ENCODE measurements at regions not wholly inside any gene's neighbourhood (a gene's known extent, or its start where the extent isn't known, plus 50 kb on each side); places are given as distances from the start of the nearest gene placed in this dataset.

DNA sequence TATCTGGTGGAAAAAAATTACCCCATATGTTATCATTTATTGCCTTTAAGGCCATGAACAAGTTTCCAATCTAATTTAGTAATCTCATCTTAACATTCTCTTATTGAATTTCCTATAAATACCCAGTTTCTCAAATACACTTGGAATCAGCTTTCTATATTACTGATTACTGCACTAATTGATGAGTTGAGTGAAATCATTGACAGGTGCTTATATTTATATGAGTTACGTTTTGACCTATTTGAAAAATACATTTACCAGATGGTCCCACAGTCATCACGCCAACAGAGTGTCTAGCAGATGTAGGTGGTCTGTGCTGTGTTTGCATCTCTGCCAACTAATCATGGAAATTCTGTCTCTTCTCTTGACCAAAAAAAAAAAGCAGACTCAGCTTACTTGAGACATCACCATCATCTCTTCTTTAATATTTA, 307.3 kb upstream of the NREP start:
- H4K20me1 ChIP-seq (ENCODE audit: insufficient read depth, low read length), result no peaks in the 10 kb centered on the region
- no peak for ATAC-seq (ENCODE audit: low read depth)
- in situ Hi-C loops (cut with MboI; ENCODE audit: low sequenced_read_pairs), result no loop called here

More for the DNA sequence above, 307.3 kb upstream of the NREP start:
- ChIA-PET CTCF (interaction anchor here (1.5 kb wide), 1 partner anchor 513 kb away, joined by 3 read pairs; no protein-coding TSS in a partner anchor), POLR2A (ENCODE audit: unreplicated experiment) (no interaction called here)
- no peak overlapping the region for H2BK120ac ChIP-seq (ENCODE audit: low read depth, low read length)
- BruUV-seq (replicated peaks), result no TSS peak
- no peak overlapping the region for H3K18ac ChIP-seq (ENCODE audit: low read depth, low read length)
- intact Hi-C loops (cut with micrococcal nuclease), result loop anchor here (5.0 kb wide), 1 partner anchor 37 kb away; no protein-coding TSS in a partner anchor
- no peak overlapping the region for H3K23ac ChIP-seq (ENCODE audit: low read depth, low read length)
- no peak for TF ChIP-seq CTCF (conservative IDR thresholded peaks at IDR 0.05; ENCODE audit: low read depth, low read length)
- TF ChIP-seq RFX5 (IDR thresholded peaks at IDR 0.05; ENCODE audit: low read depth, low read length), result no peak
- no peak for TF ChIP-seq CEBPB (IDR thresholded peaks at IDR 0.05; ENCODE audit: low read depth, low read length)
- no peak for TF ChIP-seq BHLHE40 (IDR thresholded peaks at IDR 0.05; ENCODE audit: low read depth, low read length)
- no peak for TF ChIP-seq MAZ (IDR thresholded peaks at IDR 0.05; ENCODE audit: borderline replicate concordance, low read depth, low read length)
- TF ChIP-seq SMC3 (IDR thresholded peaks at IDR 0.05; ENCODE audit: low read depth, low read length), result no peak
- no peak for TF ChIP-seq RAD21 (IDR thresholded peaks at IDR 0.05; ENCODE audit: low read length)
- no peak for TF ChIP-seq MXI1 (IDR thresholded peaks at IDR 0.05; ENCODE audit: borderline replicate concordance, low read depth, low read length)
- no peak for TF ChIP-seq POLR2A (IDR thresholded peaks at IDR 0.05; ENCODE audit: low read depth, low read length)
- no peak for TF ChIP-seq NFE2L2 (IDR thresholded peaks at IDR 0.05; ENCODE audit: low read depth, low read length)
- TF ChIP-seq CHD1 (IDR thresholded peaks at IDR 0.05; ENCODE audit: low read depth, low read length), result no peak
- no peak overlapping the region for H3K4ac ChIP-seq (ENCODE audit: low read depth, low read length)
- no peaks in the 10 kb centered on the region for H3K79me1 ChIP-seq (ENCODE audit: low read depth in 1 of 2, low read length in 2 of 2)
- no peak overlapping the region for H2BK15ac ChIP-seq (ENCODE audit: low read depth, low read length)
- no peak overlapping the region for H4K5ac ChIP-seq (ENCODE audit: low read depth, low read length)
- H3K14ac ChIP-seq (replicated peaks; ENCODE audit: low read depth, low read length), result no peak overlapping the region
- no peak overlapping the region for H2AFZ ChIP-seq (replicated peaks; ENCODE audit: low read length, poor library complexity)
- H4K8ac ChIP-seq (ENCODE audit: low read depth in 2 of 2, low read length in 2 of 2), result no peak overlapping the region
- no peak overlapping the region for H3K27ac ChIP-seq (ENCODE audit: insufficient read depth, low read length)
- no peak overlapping the region for H3K56ac ChIP-seq (ENCODE audit: extremely low read depth, insufficient read depth, low read length)
- H3K27me3 ChIP-seq (ENCODE audit: control insufficient read depth, insufficient read depth, low read length), result no peaks in the 10 kb centered on the region
- no peak for DNase-seq
- H4K91ac ChIP-seq (ENCODE audit: insufficient read depth, low read depth, low read length), result no peak overlapping the region
- no peak overlapping the region for H3K4me2 ChIP-seq (ENCODE audit: low read depth, low read length)
- H3K36me3 ChIP-seq (ENCODE audit: control insufficient read depth, insufficient read depth, low read length), result no peaks in the 10 kb centered on the region
- no peaks in the 10 kb centered on the region for H3K9me3 ChIP-seq (ENCODE audit: control insufficient read depth, insufficient read depth, low read length)
- no peak overlapping the region for H2BK20ac ChIP-seq (ENCODE audit: low read depth, low read length)
- no peak overlapping the region for H2BK5ac ChIP-seq (ENCODE audit: low read depth, low read length, poor library complexity, severe bottlenecking)
- H3K9ac ChIP-seq (ENCODE audit: low read depth, low read length), result no peak overlapping the region
- no peak overlapping the region for H2AK9ac ChIP-seq (replicated peaks; ENCODE audit: low read depth, low read length, poor library complexity)
- WGBS, 2 experiments (ENCODE audit: extremely low coverage in 2 of 2, insufficient read length in 1 of 2), result no CpG with 5 or more reads among the region's 2 CpGs
- no peaks in the 10 kb centered on the region for H3K9me1 ChIP-seq (ENCODE audit: insufficient read depth, low read length)
- H2AK5ac ChIP-seq (ENCODE audit: low read depth, low read length), result no peak overlapping the region
- H3K4me1 ChIP-seq (ENCODE audit: control insufficient read depth, insufficient read depth, low read length), result no peaks in the 10 kb centered on the region
- dilution Hi-C loops (cut with HindIII; ENCODE audit: low sequenced_read_pairs, unreplicated experiment), result no loop called here
- H3K4me3 ChIP-seq (ENCODE audit: insufficient read depth, low read depth, low read length), result no peak overlapping the region
